Activated CD4-positive, alpha-beta T cell treated with anti-CD3 and anti-CD28 coated beads, Interleukin-2, Interleukin-4, amounts not matched to agents 100 ng/mL and 50 ng/mL, durations not matched to agents 16 hours and 8 hours (primary cell): ENCODE measurements at regions not wholly inside any gene's neighbourhood (a gene's known extent, or its start where the extent isn't known, plus 50 kb on each side); places are given as distances from the start of the nearest gene placed in this dataset.

Source experiments
- DNase-seq: peaks from one replicate; pipeline ENCODE4 v3.0.0-alpha.2; 2020; ENCODE audit warnings: low spot score

- no peak for DNase-seq
These were observed 434.2 kb upstream of the MYT1L start for GRCh38 chr2:2765176-2765800.

DNA sequence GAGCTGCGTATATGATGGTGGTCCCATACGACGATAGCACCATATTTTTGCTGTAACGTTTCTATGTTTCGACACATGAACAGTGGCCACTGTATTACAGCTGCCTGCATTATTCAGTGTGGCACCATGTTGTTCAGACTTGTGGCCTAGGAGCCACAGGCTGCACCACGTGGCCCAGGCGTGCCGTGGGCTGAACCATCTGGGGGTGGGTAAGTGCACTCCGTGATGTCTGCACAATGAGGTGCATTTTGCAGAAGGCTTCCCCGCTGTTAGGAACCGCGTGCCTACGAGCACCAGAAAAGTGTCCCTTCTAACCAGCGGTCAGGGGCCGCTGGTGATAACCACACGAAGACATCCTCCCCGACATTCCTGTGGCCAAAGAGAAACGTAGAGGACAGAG, 433.7 kb upstream of the MYT1L start:
- DNase-seq: no peak

DNA sequence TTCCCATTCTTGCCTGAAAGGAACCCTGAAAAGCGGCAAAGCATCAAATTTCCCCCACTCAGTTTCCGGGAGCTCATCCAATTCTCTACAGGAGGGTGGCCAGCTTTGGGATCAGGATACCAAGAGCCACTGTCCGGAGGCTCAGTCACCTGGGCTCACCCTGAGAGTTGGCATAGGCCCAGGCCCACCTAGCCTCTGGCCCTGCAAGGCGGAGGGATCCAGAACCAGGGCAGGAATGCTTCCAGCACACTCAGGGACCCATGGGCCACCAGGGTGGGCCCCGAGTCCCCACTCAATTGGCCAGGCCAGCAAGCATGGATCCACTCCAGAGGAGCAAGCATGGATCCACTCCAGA, 432.9 kb upstream of the MYT1L start:
- DNase-seq: no peak

DNA sequence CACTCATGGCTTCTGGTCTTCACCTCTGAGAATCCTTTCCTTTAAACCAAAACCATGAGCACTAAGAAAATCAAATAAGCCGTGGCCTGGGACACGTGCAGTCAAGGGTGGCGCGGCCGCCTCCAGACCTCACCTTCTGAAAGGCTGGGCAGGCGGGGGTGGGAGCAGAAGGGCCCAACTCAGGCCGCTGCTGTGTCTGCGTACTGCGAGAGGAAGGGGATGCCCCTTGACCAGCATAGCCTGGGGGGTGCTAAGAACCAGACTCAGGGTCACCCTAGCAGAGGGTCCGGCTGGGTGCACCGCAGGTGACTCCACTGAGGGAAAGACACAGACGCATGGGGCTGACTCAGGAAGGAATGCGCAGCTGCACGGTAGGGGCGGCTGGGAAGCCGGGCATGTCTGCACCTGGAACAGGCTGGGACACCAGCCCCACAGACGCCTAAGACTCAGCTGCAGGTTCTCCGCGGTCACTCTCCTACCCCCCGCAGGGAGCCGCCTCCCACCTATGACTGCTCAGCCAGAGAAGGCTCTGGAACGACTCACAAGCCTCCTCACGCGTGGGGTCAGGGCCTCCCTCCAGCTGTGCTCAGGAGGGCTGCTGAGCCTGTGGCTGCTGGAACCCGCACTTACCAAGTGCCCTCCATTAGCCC, 432.4 kb upstream of the MYT1L start:
- no peak for DNase-seq

GRCh38 chr2:2762913-2763312, 431.8 kb upstream of the MYT1L start:
- DNase-seq: no peak

- no peak for DNase-seq
These were observed 431.3 kb upstream of the MYT1L start for GRCh38 chr2:2762166-2762908.

DNA sequence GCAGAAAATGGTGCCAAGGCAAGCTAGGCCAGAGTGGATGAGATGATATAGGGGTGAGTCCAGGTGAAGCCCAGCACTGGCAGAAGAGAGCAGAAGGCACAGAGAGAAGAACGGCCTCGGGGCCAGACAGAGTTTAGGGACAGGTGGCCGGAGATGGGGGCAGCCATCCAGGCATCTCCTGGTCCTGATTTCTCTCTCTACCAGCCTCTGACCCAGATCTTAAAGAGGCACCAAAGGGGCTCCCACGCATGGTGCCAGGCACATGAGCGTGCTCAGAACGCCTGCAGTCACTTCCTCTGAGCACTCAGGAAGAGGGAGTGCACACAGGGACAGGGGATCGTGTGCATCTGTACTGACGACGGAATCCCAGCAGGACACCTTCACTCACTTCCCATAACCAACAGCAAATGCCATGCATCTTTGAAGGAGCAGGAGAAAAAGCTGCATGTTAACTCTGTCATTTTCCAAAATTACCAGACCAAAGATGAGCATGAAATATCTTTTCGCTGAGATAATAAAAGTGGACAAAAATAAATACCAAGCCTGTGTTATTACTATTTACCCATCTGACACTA, 427.8 kb upstream of the MYT1L start:
- no peak for DNase-seq

DNA sequence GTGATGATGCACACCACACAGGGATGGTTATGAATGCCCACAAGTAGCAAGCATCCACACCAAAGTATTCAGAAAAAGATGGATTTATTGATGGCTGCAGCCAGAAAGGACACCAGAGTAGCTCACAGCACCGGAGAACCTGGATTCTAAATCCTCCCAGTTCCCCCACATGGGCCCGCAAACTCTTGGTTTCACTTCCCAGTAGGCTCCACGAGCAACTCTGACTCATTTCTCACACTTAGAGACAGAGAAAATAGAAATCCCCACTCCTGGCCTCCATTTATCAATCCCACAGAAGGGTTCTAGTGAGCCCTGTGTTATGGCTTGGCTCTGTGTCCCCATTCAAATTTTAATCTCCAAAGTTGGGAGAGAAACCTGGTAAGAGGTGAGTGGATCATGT, 426.7 kb upstream of the MYT1L start:
- no peak for DNase-seq

DNA sequence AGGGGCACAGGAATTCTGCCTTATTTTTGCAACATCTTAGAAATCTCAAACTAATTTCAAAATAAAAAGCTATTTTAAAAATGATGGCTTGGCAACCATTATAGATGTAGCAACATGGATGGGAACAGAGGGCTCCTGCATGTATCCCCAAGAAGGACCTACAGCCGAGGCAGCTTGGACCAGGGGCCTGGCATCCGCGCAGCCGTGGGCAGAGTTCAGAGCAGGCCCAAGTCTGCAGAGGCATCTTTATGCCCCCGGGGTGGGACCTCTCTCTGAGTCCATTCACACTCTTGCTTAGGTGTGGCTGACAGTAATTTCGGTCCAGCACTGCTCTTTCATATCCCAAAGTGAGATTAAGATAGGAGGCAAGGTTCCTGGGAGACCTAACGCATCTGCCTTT, 425.8 kb upstream of the MYT1L start:
- no peak for DNase-seq

DNA sequence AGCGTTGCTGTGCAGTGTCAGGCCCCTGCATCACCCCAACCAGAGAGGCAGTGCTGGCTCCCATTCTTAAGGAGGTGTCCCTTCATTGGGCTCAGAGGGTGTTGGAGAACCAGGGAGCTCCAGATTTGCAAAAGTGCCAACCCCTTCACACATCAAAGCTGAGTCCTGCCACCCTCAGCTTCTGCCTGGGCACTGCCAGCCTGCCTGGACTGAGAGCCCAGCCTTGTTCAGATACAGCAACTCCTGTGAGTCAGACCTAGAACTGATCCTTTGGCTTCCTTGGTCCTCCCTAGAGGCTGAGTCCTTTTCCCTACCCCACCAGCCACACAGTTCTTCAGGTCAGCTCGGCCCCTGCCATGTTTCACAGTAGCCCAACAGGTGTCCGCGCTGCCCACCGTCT, 424.9 kb upstream of the MYT1L start:
- no peak for DNase-seq

DNA sequence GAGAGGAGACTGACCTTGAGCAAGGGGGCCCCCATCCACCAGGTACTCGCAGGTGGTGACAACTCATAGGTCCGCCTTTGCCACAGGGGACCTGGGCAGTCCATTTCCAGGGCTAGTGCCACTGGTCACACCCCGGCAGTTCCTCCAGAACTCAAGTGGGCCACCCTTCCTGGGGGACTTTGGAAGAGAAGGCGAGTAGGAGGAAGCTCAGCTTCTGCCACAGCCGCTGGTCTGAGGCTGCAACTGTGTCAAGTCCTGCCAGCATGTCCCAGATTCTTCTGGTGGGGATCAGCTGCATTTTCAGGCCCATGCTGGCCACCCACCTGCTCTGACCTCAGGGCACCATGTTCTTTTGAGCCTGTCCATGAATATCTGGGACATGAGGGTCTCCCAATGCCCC, 423.9 kb upstream of the MYT1L start:
- no peak for DNase-seq

- DNase-seq: no peak
These were observed 420.7 kb upstream of the MYT1L start for GRCh38 chr2:2751715-2752315.

DNA sequence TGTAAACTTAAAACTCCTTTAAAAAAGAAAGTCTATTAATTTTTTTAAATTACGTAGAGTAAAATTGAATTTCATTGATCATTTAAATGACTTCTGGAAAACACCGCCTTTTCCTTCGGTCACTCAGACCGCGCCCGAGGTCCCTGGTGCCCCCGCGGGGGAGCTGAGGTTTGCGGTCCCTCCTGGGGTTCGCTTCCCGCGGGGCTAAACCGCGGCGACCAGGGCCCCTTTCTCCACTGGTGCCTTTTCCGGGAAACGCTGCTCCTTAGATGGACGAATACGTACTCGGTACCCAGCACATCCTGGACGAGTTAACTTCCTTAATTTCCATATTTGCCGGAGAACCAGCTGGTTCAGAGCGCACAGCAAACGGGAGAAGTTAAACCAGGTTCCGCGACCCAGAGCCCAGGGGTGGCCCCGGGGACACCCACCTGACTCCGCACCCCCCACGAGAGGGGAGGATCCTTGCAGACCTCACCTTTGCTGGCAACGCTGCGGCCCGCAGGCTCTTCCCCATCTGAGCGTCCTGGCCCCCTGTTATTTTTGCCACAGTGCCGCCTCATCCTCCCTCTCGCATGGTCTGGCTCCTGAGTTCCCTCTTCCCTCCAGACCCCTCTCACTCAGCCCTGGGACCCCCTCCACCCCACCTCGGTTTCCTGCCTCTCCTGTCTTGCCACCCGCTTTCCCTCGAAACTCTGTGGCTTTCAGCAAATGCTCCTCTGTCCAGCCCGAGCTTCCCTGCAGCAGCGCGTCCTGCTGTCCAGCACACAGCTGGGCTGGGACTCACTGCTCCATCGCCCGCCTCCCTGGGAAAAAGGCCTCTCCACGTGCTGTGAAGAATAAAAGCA, 420.0 kb upstream of the MYT1L start:
- no peak for DNase-seq

DNA sequence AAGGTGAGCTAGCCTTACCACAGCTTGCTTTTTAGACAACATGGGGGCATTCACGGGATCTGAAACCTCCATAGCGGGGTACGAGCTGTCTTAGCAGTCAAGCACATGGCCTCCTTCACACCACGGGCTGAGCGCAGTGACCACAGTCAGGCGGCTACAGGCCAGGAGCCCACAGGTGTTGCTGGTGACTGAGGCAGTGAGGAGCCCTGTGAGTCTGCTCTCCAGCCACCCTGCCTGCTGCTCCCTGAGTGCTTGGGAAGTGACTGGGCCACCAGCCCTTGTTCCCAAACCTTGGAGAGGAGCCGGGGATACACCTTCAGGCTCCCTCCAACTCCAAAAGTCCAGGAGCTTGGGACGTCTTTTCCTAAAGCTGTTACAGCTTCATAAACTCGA, 418.1 kb upstream of the MYT1L start:
- no peak for DNase-seq

- DNase-seq: no peak
These were observed 417.5 kb upstream of the MYT1L start for GRCh38 chr2:2748399-2749205.

DNA sequence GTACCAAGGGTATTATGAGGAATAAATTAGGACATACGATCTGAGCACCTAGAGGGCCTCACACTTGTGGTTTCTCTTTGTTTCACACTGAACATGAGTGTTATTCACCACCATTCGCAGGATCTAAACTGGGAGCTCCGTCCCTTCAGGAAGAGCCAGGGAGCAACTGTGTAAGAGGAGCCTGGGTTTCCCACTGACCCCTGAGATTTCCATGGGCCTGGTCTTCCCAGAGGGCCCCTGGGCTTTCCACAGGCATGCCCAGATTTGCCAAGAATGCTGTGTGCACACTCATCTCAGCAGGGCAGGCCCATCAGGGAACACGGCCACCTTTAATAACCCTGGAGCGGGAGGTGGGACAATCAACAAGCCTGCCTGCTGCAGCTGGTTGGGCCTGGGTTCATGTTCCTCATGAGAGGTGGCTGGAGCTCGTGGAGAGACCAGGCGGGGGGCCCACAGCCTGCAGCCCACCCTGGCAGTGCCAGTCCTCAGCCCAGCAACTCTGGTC, 416.8 kb upstream of the MYT1L start:
- DNase-seq: no peak

DNA sequence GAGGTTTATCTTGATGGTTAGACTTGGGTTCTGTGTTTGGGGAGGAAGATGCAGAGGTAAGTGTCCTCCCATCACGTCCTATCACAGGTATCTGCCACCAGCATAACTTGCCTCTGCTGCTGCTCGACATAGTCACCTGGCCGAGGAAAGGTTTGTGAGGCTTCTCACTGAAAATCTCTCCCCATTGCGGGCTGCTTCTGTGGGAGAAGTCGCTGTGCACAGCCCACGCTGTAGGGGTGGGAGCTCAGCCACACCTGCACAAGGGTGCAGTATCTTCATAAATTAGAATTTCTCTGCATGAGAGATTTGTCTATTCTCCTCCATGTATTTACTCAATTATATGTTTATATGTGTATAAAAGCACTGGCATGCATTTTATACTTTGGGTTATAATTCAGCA, 415.7 kb upstream of the MYT1L start:
- no peak for DNase-seq

- DNase-seq: no peak
These were observed 414.1 kb upstream of the MYT1L start for GRCh38 chr2:2744958-2745715.

DNA sequence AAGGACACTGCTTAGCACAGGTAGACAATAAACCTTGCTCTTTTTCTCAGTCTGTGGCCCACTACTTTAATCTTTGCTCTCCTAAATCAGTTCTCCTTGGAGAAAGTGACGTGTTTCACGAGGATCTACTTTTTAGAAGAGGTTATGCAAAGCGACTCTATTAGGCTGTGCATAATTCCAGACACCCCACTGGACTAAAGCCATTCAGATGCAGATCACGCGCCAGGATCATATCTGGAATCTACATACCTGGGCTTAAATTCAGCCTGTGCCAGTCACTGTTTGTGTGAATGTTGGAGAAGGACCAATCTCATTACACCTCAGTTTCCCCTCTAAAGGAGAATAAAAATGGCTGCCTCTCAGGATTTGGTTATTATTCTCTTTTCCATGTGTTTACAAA, 413.0 kb upstream of the MYT1L start:
- DNase-seq: no peak

- no peak for DNase-seq
These were observed 412.1 kb upstream of the MYT1L start for GRCh38 chr2:2743164-2743571.
